Panc1 (cell line): ENCODE measurements at regions not wholly inside any gene's neighbourhood (a gene's known extent, or its start where the extent isn't known, plus 50 kb on each side); places are given as distances from the start of the nearest gene placed in this dataset.
"Not testable (repeated sequence)": the region's sequence is repeated elsewhere in the genome, so short reads cannot be mapped to it uniquely, and the experiment has no call there.

Source experiments
- ATAC-seq: fragments of 200-7000 bp; cut with Tn5 transposase; 2 replicates; pipeline ENCODE4 v1.9.1; 2020; ENCODE audit warnings: mild to moderate bottlenecking, moderate library complexity
- BruUV-seq: library from RNA; stranded (reverse); fragments of 400-500 nt; replicated peaks from 2 replicates; lab custom pipeline; 2021; lab: Mats Ljungman, UMichigan
- CTCF ChIA-PET: fragments of 300-600 bp; sonication (Branson Sonifier 250); formaldehyde crosslinking; loops from one replicate; lab custom pipeline; 2022; ENCODE audit warnings: antibody characterized with exemption; lab: Charles Lee
- POLR2A ChIA-PET: fragments of 300-600 bp; sonication (Branson Sonifier 250); formaldehyde crosslinking; loops from one replicate; lab custom pipeline; 2022; ENCODE audit warnings: antibody characterized with exemption; lab: Charles Lee
- DNase-seq: peaks from one replicate; pipeline ENCODE4 v3.0.0-alpha.2; 2010; ENCODE audit warnings: low read depth, low spot score
- H3K27ac ChIP-seq: 2 replicates; pipeline ENCODE4 v1.5.1; 2011; ENCODE audit warnings: mild to moderate bottlenecking, low read length, inconsistent platforms
- H3K27me3 ChIP-seq: fragments of 200-500 bp; sonication (Bioruptor generic); 2 replicates; pipeline ENCODE4 v1.6.0; 2014; ENCODE audit warnings: low read length, inconsistent platforms; ENCODE audit not compliant: control insufficient read depth, insufficient read depth
- H3K36me3 ChIP-seq: fragments of 200-500 bp; sonication (Bioruptor generic); 2 replicates; pipeline ENCODE4 v1.5.1; 2014; ENCODE audit warnings: inconsistent platforms, mild to moderate bottlenecking, low read length, moderate library complexity; ENCODE audit not compliant: control insufficient read depth, insufficient read depth
- H3K4me1 ChIP-seq: 2 replicates; pipeline ENCODE4 v1.5.1; 2011; ENCODE audit warnings: inconsistent platforms, mild to moderate bottlenecking, low read length, moderate library complexity; ENCODE audit not compliant: control insufficient read depth, insufficient read depth
- H3K4me3 ChIP-seq, 2 experiments: 2 replicates each; pipeline ENCODE4 v1.5.1; 2011 to 2012; ENCODE audit warnings: low read depth in 2 of 2, low read length in 2 of 2, mild to moderate bottlenecking in 2 of 2, inconsistent platforms in 1 of 2, moderate library complexity in 1 of 2
- H3K9me3 ChIP-seq: fragments of 200-500 bp; sonication (Bioruptor generic); 2 replicates; pipeline ENCODE4 v1.5.1; 2014; ENCODE audit warnings: low read depth, mild to moderate bottlenecking, inconsistent platforms, low read length, moderate library complexity; ENCODE audit not compliant: control insufficient read depth, insufficient read depth
- CTCF ChIP-seq: fragments of 450-650 bp; IDR thresholded peaks from 2 replicates; pipeline ENCODE4 v1.5.1; 2017; ENCODE audit warnings: mild to moderate bottlenecking
- POLR2AphosphoS5 ChIP-seq: IDR thresholded peaks from 2 replicates; pipeline ENCODE4 v1.6.1; 2012; ENCODE audit warnings: mild to moderate bottlenecking, low read depth, low read length, moderate library complexity
- REST ChIP-seq, 2 experiments: IDR thresholded peaks; 2 replicates each; pipeline ENCODE4 v1.6.1; 2011 to 2012; ENCODE audit warnings: low read depth in 2 of 2, control low read depth in 1 of 2, low read length in 1 of 2, mild to moderate bottlenecking in 1 of 2, moderate library complexity in 1 of 2; ENCODE audit not compliant: insufficient read depth in 1 of 2
- SIN3A ChIP-seq: IDR thresholded peaks from 2 replicates; pipeline ENCODE4 v1.6.1; 2012; ENCODE audit warnings: low read depth, mild to moderate bottlenecking, low read length, moderate library complexity, borderline replicate concordance; ENCODE audit not compliant: insufficient read depth
- TCF7L2 ChIP-seq: IDR thresholded peaks from 2 replicates; pipeline ENCODE4 v1.6.1; 2011; ENCODE audit warnings: mild to moderate bottlenecking, low read depth, low read length, inconsistent platforms
- in situ Hi-C: cut with HindIII; loops from 2 replicates; pipeline ENCODE4 v1.10.0; 2016; ENCODE audit warnings: low sequenced_read_pairs, low pct_unique_long_range_greater_than_20kb
- intact Hi-C: fragments of 100-400 bp; cut with micrococcal nuclease; formaldehyde crosslinking; loops from one replicate; pipeline ENCODE4 v1.10.0; 2022; ENCODE audit not compliant: unreplicated experiment

- CTCF ChIA-PET = no interaction called here
- DNase-seq = no peak
- Histone ChIP-seq H3K27me3 (no peaks in the 10 kb centered on the region), H3K4me1 (no peaks in the 10 kb centered on the region), H3K36me3 (no peaks in the 10 kb centered on the region), H3K9me3 (no peaks in the 10 kb centered on the region), H3K4me3 (no peak overlapping the region), H3K27ac (no peak overlapping the region)
- ATAC-seq = no peak
- in situ Hi-C loops (no loop called here), intact Hi-C loops (no loop called here)
- BruUV-seq = no TSS peak
- TF ChIP-seq TCF7L2 (no peak), REST (IDR thresholded peaks at IDR 0.05; ENCODE audit: insufficient read depth in 1 of 2, low read depth in 2 of 2, low read length in 1 of 2) (no peak), POLR2AphosphoS5 (no peak)
- POLR2A ChIA-PET = no interaction called here
Measured at GRCh38 chr2:175792199-175792598, 209.9 kb downstream of the LNPK start.

- CTCF ChIA-PET = no interaction called here
- Histone ChIP-seq H3K9me3 (no peaks in the 10 kb centered on the region), H3K36me3 (no peaks in the 10 kb centered on the region), H3K27ac (no peak overlapping the region), H3K4me1 (no peaks in the 10 kb centered on the region), H3K4me3 (no peak overlapping the region), H3K27me3 (no peaks in the 10 kb centered on the region)
- no peak for ATAC-seq
- TF ChIP-seq SIN3A = no peak
- TF ChIP-seq POLR2AphosphoS5 = no peak
- no peak for TF ChIP-seq TCF7L2
- TF ChIP-seq CTCF = no peak
- TF ChIP-seq REST (IDR thresholded peaks at IDR 0.05; ENCODE audit: insufficient read depth in 1 of 2, low read depth in 2 of 2, low read length in 1 of 2) = no peak
- in situ Hi-C loops = no loop called here
- intact Hi-C loops = no loop called here
- POLR2A ChIA-PET = no interaction called here
- no TSS peak for BruUV-seq
- DNase-seq = no peak
Measured at GRCh38 chr2:175786471-175787124, 215.5 kb downstream of the LNPK start.

- H3K36me3 ChIP-seq, ATAC-seq, CTCF ChIA-PET, in situ Hi-C loops, DNase-seq, H3K9me3 ChIP-seq, H3K4me3 ChIP-seq, POLR2A ChIA-PET, BruUV-seq, intact Hi-C loops, H3K27me3 ChIP-seq, H3K4me1 ChIP-seq, H3K27ac ChIP-seq: not testable (repeated sequence)
Measured at GRCh38 chr2:175777337-175777736, 224.7 kb downstream of the LNPK start.
